AG09319 (cell line): ENCODE measurements at regions not wholly inside any gene's neighbourhood (a gene's known extent, or its start where the extent isn't known, plus 50 kb on each side); places are given as distances from the start of the nearest gene placed in this dataset.

Experiments used
- DNase-seq: peaks from one replicate; pipeline ENCODE4 v3.0.0-alpha.2; 2010; ENCODE audit warnings: low read depth; ENCODE audit errors: extremely low read depth
- CTCF ChIP-seq: IDR thresholded peaks from 2 replicates; pipeline ENCODE4 v1.5.1; 2011; ENCODE audit warnings: low read depth, mild to moderate bottlenecking, inconsistent platforms, low read length, moderate library complexity

GRCh38 chr1:14495381-14495780 is 103.1 kb upstream of the KAZN start:
- no peak for TF ChIP-seq CTCF
- no peak for DNase-seq

- no peak for TF ChIP-seq CTCF
- no peak for DNase-seq
Measured at GRCh38 chr1:14495996-14496395, 102.5 kb upstream of the KAZN start.

- DNase-seq, result no peak
- TF ChIP-seq CTCF, result no peak
Measured at GRCh38 chr1:14498839-14499238, 99.6 kb upstream of the KAZN start.

- no peak for TF ChIP-seq CTCF
- DNase-seq, result no peak
Measured at GRCh38 chr1:14499312-14500040, 99.0 kb upstream of the KAZN start.

- no peak for TF ChIP-seq CTCF
- no peak for DNase-seq
Measured at GRCh38 chr1:14500041-14500440, 98.4 kb upstream of the KAZN start.

GRCh38 chr1:14500912-14501311 is 97.6 kb upstream of the KAZN start:
- no peak for TF ChIP-seq CTCF
- no peak for DNase-seq

- no peak for TF ChIP-seq CTCF
- no peak for DNase-seq
Measured at GRCh38 chr1:14504517-14504916, 94.0 kb upstream of the KAZN start.
